Activated CD8-positive, alpha-beta T cell treated with anti-CD3 and anti-CD28 coated beads, Interleukin-2, amount 10 ng/mL, durations not matched to agents 7 days and 5 days (primary cell): ENCODE measurements at regions not wholly inside any gene's neighbourhood (a gene's known extent, or its start where the extent isn't known, plus 50 kb on each side); places are given as distances from the start of the nearest gene placed in this dataset.
A peak's percentile ranks its signal among the peaks of the same experiment; 100 is the strongest.
"Not testable (repeated sequence)": the region's sequence is repeated elsewhere in the genome, so short reads cannot be mapped to it uniquely, and the experiment has no call there.

Experiments used
- ATAC-seq: fragments of 150-1000 bp; cut with Tn5 transposase; one replicate; pipeline ENCODE4 v1.10.0; 2021; ENCODE audit warnings: moderate library complexity
- CTCF ChIA-PET: fragments of 350-600 bp; sonication (Branson Sonifier 250); formaldehyde crosslinking; loops from one replicate; lab custom pipeline; 2021; ENCODE audit warnings: antibody characterized with exemption; lab: Charles Lee
- POLR2A ChIA-PET: fragments of 350-600 bp; sonication (Branson Sonifier 250); formaldehyde crosslinking; loops from one replicate; lab custom pipeline; 2021; ENCODE audit warnings: antibody characterized with exemption; lab: Charles Lee
- DNase-seq: peaks from one replicate; pipeline ENCODE4 v3.0.0-alpha.2; 2020
- H3K27ac Mint-ChIP-seq: one replicate; pipeline ENCODE4 v1.8.0; 2021; ENCODE audit warnings: mild to moderate bottlenecking, mixed read lengths
- H3K27me3 Mint-ChIP-seq: one replicate; pipeline ENCODE4 v1.8.0; 2021; ENCODE audit warnings: low read depth, mixed read lengths
- H3K36me3 Mint-ChIP-seq: one replicate; pipeline ENCODE4 v1.8.0; 2021; ENCODE audit warnings: low read depth, mixed read lengths
- H3K4me1 Mint-ChIP-seq: one replicate; pipeline ENCODE4 v1.8.0; 2021; ENCODE audit warnings: low read depth, mixed read lengths
- H3K4me3 Mint-ChIP-seq: one replicate; pipeline ENCODE4 v1.8.0; 2021; ENCODE audit warnings: mild to moderate bottlenecking, mixed read lengths
- H3K9me3 Mint-ChIP-seq: one replicate; pipeline ENCODE4 v1.8.0; 2022; ENCODE audit warnings: mixed read lengths; ENCODE audit not compliant: insufficient read depth

GRCh38 chr2:126241411-126241810, 414.5 kb upstream of the GYPC start:
- ChIA-PET CTCF (no interaction called here), POLR2A (no interaction called here)
- ATAC-seq: no peak
- no peaks in the 10 kb centered on the region for H3K9me3 Mint-ChIP-seq
- H3K27ac Mint-ChIP-seq: no peak overlapping the region
- no peaks in the 10 kb centered on the region for H3K4me1 Mint-ChIP-seq
- H3K36me3 Mint-ChIP-seq: no peaks in the 10 kb centered on the region
- no peak overlapping the region for H3K4me3 Mint-ChIP-seq
- no peak for DNase-seq
- no peaks in the 10 kb centered on the region for H3K27me3 Mint-ChIP-seq

GRCh38 chr2:126244937-126245336, 411.0 kb upstream of the GYPC start:
- ATAC-seq (no peak), DNase-seq (peak; percentile 53)
- Mint-ChIP-seq H3K27me3 (peaks cover 2% of the 10 kb centered on the region), H3K4me1 (no peaks in the 10 kb centered on the region), H3K36me3 (no peaks in the 10 kb centered on the region), H3K9me3 (no peaks in the 10 kb centered on the region), H3K27ac (no peak overlapping the region), H3K4me3 (no peak overlapping the region)
- CTCF ChIA-PET: interaction anchor here (0.7 kb wide), 1 partner anchor 727 kb away, joined by 3 read pairs; no protein-coding TSS in a partner anchor
- POLR2A ChIA-PET: no interaction called here

- Mint-ChIP-seq H3K27me3 (no peaks in the 10 kb centered on the region), H3K4me3 (no peak overlapping the region), H3K27ac (no peak overlapping the region), H3K9me3 (no peaks in the 10 kb centered on the region), H3K36me3 (no peaks in the 10 kb centered on the region), H3K4me1 (no peaks in the 10 kb centered on the region)
- DNase-seq (no peak), ATAC-seq (no peak)
- ChIA-PET POLR2A (no interaction called here), CTCF (no interaction called here)
These were observed 402.3 kb upstream of the GYPC start for GRCh38 chr2:126253669-126254068.

- Mint-ChIP-seq H3K36me3 (no peaks in the 10 kb centered on the region), H3K9me3 (no peaks in the 10 kb centered on the region), H3K4me1 (no peaks in the 10 kb centered on the region), H3K27ac (no peak overlapping the region), H3K27me3 (no peaks in the 10 kb centered on the region), H3K4me3 (no peak overlapping the region)
- ATAC-seq (no peak), DNase-seq (no peak)
- ChIA-PET CTCF (no interaction called here), POLR2A (no interaction called here)
These were observed 391.3 kb upstream of the GYPC start for GRCh38 chr2:126264625-126265024.

- CTCF ChIA-PET: no interaction called here
- no peaks in the 10 kb centered on the region for H3K4me1 Mint-ChIP-seq
These were observed 386.0 kb upstream of the GYPC start for GRCh38 chr2:126269911-126270310.

GRCh38 chr2:126270587-126270986, 385.4 kb upstream of the GYPC start:
- no peaks in the 10 kb centered on the region for H3K9me3 Mint-ChIP-seq
- H3K4me1 Mint-ChIP-seq: no peaks in the 10 kb centered on the region
- H3K27me3 Mint-ChIP-seq: no peaks in the 10 kb centered on the region
- ChIA-PET CTCF (no interaction called here), POLR2A (no interaction called here)
- no peaks in the 10 kb centered on the region for H3K36me3 Mint-ChIP-seq
- no peak for ATAC-seq
- H3K4me3 Mint-ChIP-seq: no peak overlapping the region
- no peak for DNase-seq
- H3K27ac Mint-ChIP-seq: no peak overlapping the region

More at GRCh38 chr2:126269911-126270310, 386.0 kb upstream of the GYPC start:
- H3K27ac Mint-ChIP-seq: no peak overlapping the region
- no peak for ATAC-seq
- H3K36me3 Mint-ChIP-seq: no peaks in the 10 kb centered on the region
- no peaks in the 10 kb centered on the region for H3K27me3 Mint-ChIP-seq
- no peak overlapping the region for H3K4me3 Mint-ChIP-seq
- H3K9me3 Mint-ChIP-seq: no peaks in the 10 kb centered on the region
- POLR2A ChIA-PET: no interaction called here
- no peak for DNase-seq

- Mint-ChIP-seq H3K4me1 (no peaks in the 10 kb centered on the region), H3K9me3 (no peaks in the 10 kb centered on the region), H3K27me3 (no peaks in the 10 kb centered on the region), H3K4me3 (no peak overlapping the region), H3K36me3 (no peaks in the 10 kb centered on the region), H3K27ac (no peak overlapping the region)
- ChIA-PET POLR2A (no interaction called here), CTCF (no interaction called here)
- DNase-seq (no peak), ATAC-seq (no peak)
These were observed 383.6 kb upstream of the GYPC start for GRCh38 chr2:126272401-126272800.

- H3K36me3 Mint-ChIP-seq: no peaks in the 10 kb centered on the region
- ChIA-PET CTCF (no interaction called here), POLR2A (no interaction called here)
- no peak overlapping the region for H3K27ac Mint-ChIP-seq
- DNase-seq (no peak), ATAC-seq (no peak)
- no peak overlapping the region for H3K4me3 Mint-ChIP-seq
- no peaks in the 10 kb centered on the region for H3K4me1 Mint-ChIP-seq
- no peaks in the 10 kb centered on the region for H3K9me3 Mint-ChIP-seq
- H3K27me3 Mint-ChIP-seq: no peaks in the 10 kb centered on the region
These were observed 380.9 kb upstream of the GYPC start for GRCh38 chr2:126275098-126275497.

- CTCF ChIA-PET, H3K27me3 Mint-ChIP-seq, ATAC-seq, H3K27ac Mint-ChIP-seq, POLR2A ChIA-PET, H3K4me3 Mint-ChIP-seq, H3K9me3 Mint-ChIP-seq, H3K36me3 Mint-ChIP-seq, H3K4me1 Mint-ChIP-seq, DNase-seq: not testable (repeated sequence)
These were observed 379.7 kb upstream of the GYPC start for GRCh38 chr2:126276268-126276667.

- peaks cover 2% of the 10 kb centered on the region for H3K27me3 Mint-ChIP-seq
- H3K27ac Mint-ChIP-seq: no peak overlapping the region
- H3K9me3 Mint-ChIP-seq: no peaks in the 10 kb centered on the region
- H3K36me3 Mint-ChIP-seq: no peaks in the 10 kb centered on the region
- no peaks in the 10 kb centered on the region for H3K4me1 Mint-ChIP-seq
- ATAC-seq (no peak), DNase-seq (no peak)
- no peak overlapping the region for H3K4me3 Mint-ChIP-seq
- ChIA-PET CTCF (no interaction called here), POLR2A (no interaction called here)
These were observed 367.6 kb upstream of the GYPC start for GRCh38 chr2:126288362-126288761.

- CTCF ChIA-PET, H3K4me3 Mint-ChIP-seq, H3K27me3 Mint-ChIP-seq, H3K36me3 Mint-ChIP-seq, H3K9me3 Mint-ChIP-seq, ATAC-seq, H3K27ac Mint-ChIP-seq, POLR2A ChIA-PET, DNase-seq, H3K4me1 Mint-ChIP-seq: not testable (repeated sequence)
These were observed 362.0 kb upstream of the GYPC start for GRCh38 chr2:126293962-126294361.

- CTCF ChIA-PET: no interaction called here
- Mint-ChIP-seq H3K9me3 (no peaks in the 10 kb centered on the region), H3K4me1 (no peaks in the 10 kb centered on the region), H3K27me3 (no peaks in the 10 kb centered on the region), H3K36me3 (no peaks in the 10 kb centered on the region), H3K4me3 (no peak overlapping the region), H3K27ac (no peak overlapping the region)
- DNase-seq (no peak), ATAC-seq (no peak)
- POLR2A ChIA-PET: no interaction called here
These were observed 356.4 kb upstream of the GYPC start for GRCh38 chr2:126299469-126299976.

GRCh38 chr2:126300348-126300747, 355.6 kb upstream of the GYPC start:
- POLR2A ChIA-PET: no interaction called here
- no peaks in the 10 kb centered on the region for H3K27me3 Mint-ChIP-seq
- H3K4me1 Mint-ChIP-seq: no peaks in the 10 kb centered on the region
- H3K27ac Mint-ChIP-seq: no peak overlapping the region
- no peaks in the 10 kb centered on the region for H3K36me3 Mint-ChIP-seq
- no peak overlapping the region for H3K4me3 Mint-ChIP-seq
- CTCF ChIA-PET: no interaction called here
- no peak for DNase-seq
- no peak for ATAC-seq
- no peaks in the 10 kb centered on the region for H3K9me3 Mint-ChIP-seq
